ENCODE measurements at regions not wholly inside any gene's neighbourhood (a gene's known extent, or its start where the extent isn't known, plus 50 kb on each side); places are given as distances from the start of the nearest gene placed in this dataset.

GRCh38 chr10:83908506-83908905, 230.8 kb upstream of the GHITM start:
- no peak for DNase-seq

- no peak for DNase-seq
These were observed 230.3 kb upstream of the GHITM start for GRCh38 chr10:83909001-83909400.

GRCh38 chr10:83915801-83916200, 223.5 kb upstream of the GHITM start:
- DNase-seq = no peak

GRCh38 chr10:83917537-83918506, 221.5 kb upstream of the GHITM start:
- DNase-seq = no peak

GRCh38 chr10:83919187-83919586, 220.1 kb upstream of the GHITM start:
- no peak for DNase-seq

- DNase-seq = no peak
These were observed 217.1 kb upstream of the GHITM start for GRCh38 chr10:83921984-83922860.

- DNase-seq = no peak
These were observed 214.2 kb upstream of the GHITM start for GRCh38 chr10:83925133-83925532.

GRCh38 chr10:83926606-83927005, 212.7 kb upstream of the GHITM start:
- no peak for DNase-seq

- no peak for DNase-seq
These were observed 212.1 kb upstream of the GHITM start for GRCh38 chr10:83927166-83927565.

- no peak for DNase-seq
These were observed 209.9 kb upstream of the GHITM start for GRCh38 chr10:83929399-83929798.

GRCh38 chr10:83931669-83932068, 207.6 kb upstream of the GHITM start:
- no peak for DNase-seq

GRCh38 chr10:83932245-83932644, 207.1 kb upstream of the GHITM start:
- no peak for DNase-seq

GRCh38 chr10:83934062-83934461, 205.2 kb upstream of the GHITM start:
- DNase-seq = no peak

GRCh38 chr10:83934641-83935338, 204.5 kb upstream of the GHITM start:
- DNase-seq = no peak

- DNase-seq = no peak
These were observed 204.0 kb upstream of the GHITM start for GRCh38 chr10:83935339-83935736.

- no peak for DNase-seq
These were observed 203.4 kb upstream of the GHITM start for GRCh38 chr10:83935911-83936310.

- no peak for DNase-seq
These were observed 202.1 kb upstream of the GHITM start for GRCh38 chr10:83937161-83937560.

GRCh38 chr10:83937826-83938225, 201.5 kb upstream of the GHITM start:
- DNase-seq = no peak

- no peak for DNase-seq
These were observed 198.1 kb upstream of the GHITM start for GRCh38 chr10:83941189-83941588.

GRCh38 chr10:83942410-83942809, 196.9 kb upstream of the GHITM start:
- no peak for DNase-seq

- DNase-seq = no peak
These were observed 196.3 kb upstream of the GHITM start for GRCh38 chr10:83943049-83943448.

GRCh38 chr10:83943920-83944319, 195.4 kb upstream of the GHITM start:
- DNase-seq = no peak
